HepG2 (cell line): ENCODE measurements at regions not wholly inside any gene's neighbourhood (a gene's known extent, or its start where the extent isn't known, plus 50 kb on each side); places are given as distances from the start of the nearest gene placed in this dataset.

Source experiments
- CBFB ChIP-seq: sonication (generic); formaldehyde crosslinking; IDR thresholded peaks from 2 replicates; pipeline ENCODE4 v1.4.0; 2020; ENCODE audit warnings: missing genetic modification reagents
- SMYD3 ChIP-seq: sonication (generic); formaldehyde crosslinking; IDR thresholded peaks from 2 replicates; pipeline ENCODE4 v1.8.1; 2023; ENCODE audit warnings: mild to moderate bottlenecking, missing genetic modification reagents
- ZFP41 ChIP-seq: sonication (generic); formaldehyde crosslinking; IDR thresholded peaks from 2 replicates; pipeline ENCODE4 v1.4.0; 2020; ENCODE audit warnings: mild to moderate bottlenecking, missing genetic modification reagents, borderline replicate concordance

DNA sequence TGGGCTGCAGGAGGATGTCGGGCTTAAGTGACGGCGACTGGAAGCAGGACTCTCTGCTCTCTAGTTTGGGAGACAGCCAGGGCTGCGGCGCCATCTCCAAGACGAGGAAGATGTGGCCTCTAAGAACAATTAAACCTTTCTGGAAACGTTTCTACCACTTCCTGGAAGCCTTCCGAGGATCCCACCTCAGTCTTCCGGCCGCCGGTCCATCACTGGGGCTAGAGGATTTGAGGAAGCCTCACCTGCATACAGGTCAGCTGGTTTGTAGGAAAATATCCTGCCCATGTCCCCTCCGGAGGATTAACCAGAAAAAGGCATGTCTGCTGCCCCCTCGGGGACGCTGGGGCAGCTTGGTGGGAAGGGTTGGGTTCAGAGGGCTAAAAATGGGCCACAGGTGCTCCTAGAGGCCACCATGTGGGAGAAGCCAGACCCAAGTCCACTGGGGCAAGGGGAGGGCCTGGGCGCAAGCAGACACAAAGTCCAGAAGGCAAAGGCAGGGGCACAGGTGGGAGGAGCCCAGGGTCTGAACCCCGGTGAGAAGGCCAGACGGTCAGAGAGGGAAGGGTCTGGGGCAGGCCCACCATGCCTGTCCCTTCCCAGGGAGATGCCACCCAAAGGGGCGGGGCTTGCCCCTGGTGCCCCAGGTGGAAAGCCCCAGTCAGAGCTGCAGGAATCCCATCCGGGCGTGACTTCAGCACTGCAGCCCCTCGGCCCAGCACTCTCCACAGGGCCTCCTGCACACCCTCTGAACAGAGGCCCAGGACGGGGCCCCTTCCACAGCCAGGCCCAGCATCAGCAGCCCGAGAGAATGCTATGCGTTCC lies 82.2 kb upstream of the ID2 start:
- no peak for TF ChIP-seq CBFB
- no peak for TF ChIP-seq ZFP41 (CRISPR knock-in tag)
- peak; percentile 65; the same call in 1 of the 2 replicates for TF ChIP-seq SMYD3
